ENCODE measurements at regions not wholly inside any gene's neighbourhood (a gene's known extent, or its start where the extent isn't known, plus 50 kb on each side); places are given as distances from the start of the nearest gene placed in this dataset.

DNA sequence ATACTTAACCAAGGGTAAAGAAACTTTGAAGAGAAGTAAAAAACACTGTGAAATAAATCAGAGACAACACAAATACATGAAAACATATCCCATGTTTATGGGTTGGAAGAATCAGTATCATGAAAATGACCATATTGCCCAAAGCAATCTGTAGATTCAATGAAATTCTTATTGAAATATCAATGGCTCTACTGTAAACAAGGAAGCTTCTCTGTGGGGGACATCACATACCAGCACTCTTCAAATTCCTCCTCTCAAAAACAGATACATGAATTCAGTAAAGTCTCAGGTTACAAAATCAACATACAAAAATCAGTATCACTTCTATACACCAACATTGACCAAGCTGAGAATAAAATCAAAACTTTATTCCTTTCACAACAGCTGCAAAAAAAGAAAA lies 63.5 kb upstream of the CNTNAP5 start:
- TF ChIP-seq, protein P1, sequence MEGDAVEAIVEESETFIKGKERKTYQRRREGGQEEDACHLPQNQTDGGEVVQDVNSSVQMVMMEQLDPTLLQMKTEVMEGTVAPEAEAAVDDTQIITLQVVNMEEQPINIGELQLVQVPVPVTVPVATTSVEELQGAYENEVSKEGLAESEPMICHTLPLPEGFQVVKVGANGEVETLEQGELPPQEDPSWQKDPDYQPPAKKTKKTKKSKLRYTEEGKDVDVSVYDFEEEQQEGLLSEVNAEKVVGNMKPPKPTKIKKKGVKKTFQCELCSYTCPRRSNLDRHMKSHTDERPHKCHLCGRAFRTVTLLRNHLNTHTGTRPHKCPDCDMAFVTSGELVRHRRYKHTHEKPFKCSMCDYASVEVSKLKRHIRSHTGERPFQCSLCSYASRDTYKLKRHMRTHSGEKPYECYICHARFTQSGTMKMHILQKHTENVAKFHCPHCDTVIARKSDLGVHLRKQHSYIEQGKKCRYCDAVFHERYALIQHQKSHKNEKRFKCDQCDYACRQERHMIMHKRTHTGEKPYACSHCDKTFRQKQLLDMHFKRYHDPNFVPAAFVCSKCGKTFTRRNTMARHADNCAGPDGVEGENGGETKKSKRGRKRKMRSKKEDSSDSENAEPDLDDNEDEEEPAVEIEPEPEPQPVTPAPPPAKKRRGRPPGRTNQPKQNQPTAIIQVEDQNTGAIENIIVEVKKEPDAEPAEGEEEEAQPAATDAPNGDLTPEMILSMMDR (conservative IDR thresholded peaks at IDR 0.05; ENCODE audit: low read depth, low read length), result no peak
- DNase-seq (ENCODE audit: low read depth), result peak; percentile 3
- H3K4me3 ChIP-seq (ENCODE audit: low read depth, low read length), result no peak overlapping the region

DNA sequence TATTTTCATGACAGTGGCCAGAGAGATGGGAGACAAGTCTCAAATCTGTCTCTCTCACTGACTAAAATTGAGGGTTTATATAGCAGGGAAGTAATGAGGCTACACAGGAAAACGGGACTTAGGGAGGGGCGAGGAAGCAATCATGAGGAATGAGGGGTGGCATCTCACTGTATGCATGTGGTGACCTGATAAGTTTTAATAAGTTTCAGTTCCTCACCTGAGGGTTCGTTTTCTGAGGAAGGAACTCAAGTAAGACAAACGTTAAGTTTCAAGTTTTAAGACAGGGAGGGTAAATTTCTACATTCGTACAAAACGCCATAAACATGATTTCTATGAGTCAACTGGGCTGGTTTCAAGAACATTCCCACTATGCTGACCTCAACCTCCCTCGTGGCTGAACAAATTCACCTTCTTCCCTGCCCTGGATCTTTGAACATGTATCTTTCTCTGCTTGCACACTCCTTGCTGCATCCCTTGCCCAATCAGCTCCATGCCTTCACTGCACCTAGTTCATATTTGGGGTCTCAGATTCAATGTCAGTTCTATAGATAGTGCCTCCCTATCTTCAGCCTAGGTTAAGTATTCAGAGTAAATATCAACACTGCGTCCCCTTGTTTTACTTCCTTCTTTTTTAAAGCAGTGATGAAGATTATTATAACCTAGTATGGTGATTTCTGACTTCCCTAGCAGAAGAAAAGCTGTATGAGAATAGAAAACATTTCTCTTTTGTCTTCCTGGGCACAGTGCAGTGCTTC lies 53.3 kb upstream of the CNTNAP5 start:
- TF ChIP-seq, protein P1 (conservative IDR thresholded peaks at IDR 0.05; ENCODE audit: low read depth, low read length), result no peak
- no peak for DNase-seq (ENCODE audit: low read depth)
- H3K4me3 ChIP-seq (ENCODE audit: low read depth, low read length), result no peak overlapping the region

Measured in choroid plexus epithelial cell (primary cell).